ENCODE measurements at regions not wholly inside any gene's neighbourhood (a gene's known extent, or its start where the extent isn't known, plus 50 kb on each side); places are given as distances from the start of the nearest gene placed in this dataset.

DNA sequence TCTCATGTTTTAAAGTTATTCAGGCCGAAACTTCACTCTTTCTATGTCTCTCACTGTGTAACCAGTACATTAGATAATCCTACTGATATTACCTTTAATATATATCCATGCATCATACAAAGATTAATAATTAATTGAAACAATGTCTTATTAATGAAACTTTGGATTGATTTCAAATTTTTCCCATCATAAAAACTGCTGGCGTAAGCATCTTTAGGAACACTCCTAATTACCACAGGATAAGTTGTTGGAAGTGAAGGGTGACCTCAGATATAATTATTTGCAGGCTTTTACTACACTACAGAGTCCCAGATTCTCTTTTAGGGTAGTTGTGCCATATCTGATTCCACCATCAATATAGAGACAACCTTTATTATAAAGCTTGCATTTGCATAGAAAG, 181.3 kb upstream of the SFRP2 start:
- H3K4me1 ChIP-seq, result no peaks in the 10 kb centered on the region
- no peak for DNase-seq (ENCODE audit: extremely low spot score)
- H3K27ac ChIP-seq (replicated peaks in 1 of 4), result no peak overlapping the region
- H3K36me3 ChIP-seq, result no peaks in the 10 kb centered on the region
- H3K27me3 ChIP-seq, result no peaks in the 10 kb centered on the region
- no peak overlapping the region for H3K4me3 ChIP-seq
- TF ChIP-seq POLR2A (IDR thresholded peaks at IDR 0.05; ENCODE audit: low read depth), result no peak
- no peak for TF ChIP-seq POLR2AphosphoS5 (IDR thresholded peaks at IDR 0.05)
- intact Hi-C loops (cut with DNase I), result no loop called here
- peaks cover 0 to 10% (median 4%) of the 10 kb centered on the region in 4 donors for H3K9me3 ChIP-seq
- WGBS, result 94% methylated on average over 2 of the region's 2 CpGs

DNA sequence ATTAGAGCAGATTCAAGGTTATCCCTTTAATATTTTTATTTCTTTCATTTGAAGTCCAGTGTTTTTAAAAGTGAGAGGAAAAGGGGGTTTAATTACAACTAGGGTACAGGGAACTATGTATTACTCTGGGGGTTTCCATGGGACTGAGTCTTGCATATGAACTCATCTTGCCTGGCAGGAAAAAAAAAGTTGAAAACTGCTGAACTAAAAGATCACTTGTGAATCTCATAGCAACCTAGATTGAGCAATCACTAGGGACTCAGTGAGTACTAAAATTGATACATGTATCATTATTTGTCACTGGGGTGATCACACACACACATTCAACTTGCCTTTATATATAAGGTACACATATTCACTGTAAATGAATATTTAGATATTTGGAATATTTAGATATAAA, 180.7 kb upstream of the SFRP2 start:
- no peaks in the 10 kb centered on the region for H3K4me1 ChIP-seq
- TF ChIP-seq, protein P1, sequence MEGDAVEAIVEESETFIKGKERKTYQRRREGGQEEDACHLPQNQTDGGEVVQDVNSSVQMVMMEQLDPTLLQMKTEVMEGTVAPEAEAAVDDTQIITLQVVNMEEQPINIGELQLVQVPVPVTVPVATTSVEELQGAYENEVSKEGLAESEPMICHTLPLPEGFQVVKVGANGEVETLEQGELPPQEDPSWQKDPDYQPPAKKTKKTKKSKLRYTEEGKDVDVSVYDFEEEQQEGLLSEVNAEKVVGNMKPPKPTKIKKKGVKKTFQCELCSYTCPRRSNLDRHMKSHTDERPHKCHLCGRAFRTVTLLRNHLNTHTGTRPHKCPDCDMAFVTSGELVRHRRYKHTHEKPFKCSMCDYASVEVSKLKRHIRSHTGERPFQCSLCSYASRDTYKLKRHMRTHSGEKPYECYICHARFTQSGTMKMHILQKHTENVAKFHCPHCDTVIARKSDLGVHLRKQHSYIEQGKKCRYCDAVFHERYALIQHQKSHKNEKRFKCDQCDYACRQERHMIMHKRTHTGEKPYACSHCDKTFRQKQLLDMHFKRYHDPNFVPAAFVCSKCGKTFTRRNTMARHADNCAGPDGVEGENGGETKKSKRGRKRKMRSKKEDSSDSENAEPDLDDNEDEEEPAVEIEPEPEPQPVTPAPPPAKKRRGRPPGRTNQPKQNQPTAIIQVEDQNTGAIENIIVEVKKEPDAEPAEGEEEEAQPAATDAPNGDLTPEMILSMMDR (IDR thresholded peaks at IDR 0.05), result no peak
- TF ChIP-seq POLR2A (IDR thresholded peaks at IDR 0.05; ENCODE audit: low read depth) (no peak), POLR2AphosphoS5 (IDR thresholded peaks at IDR 0.05) (no peak), EP300 (IDR thresholded peaks at IDR 0.05) (no peak)
- H3K27ac ChIP-seq (replicated peaks in 1 of 4), result no peak overlapping the region
- no peak overlapping the region for H3K4me3 ChIP-seq
- no peaks in the 10 kb centered on the region for H3K27me3 ChIP-seq
- no peaks in the 10 kb centered on the region for H3K36me3 ChIP-seq
- peaks cover 0 to 6% (median 2%) of the 10 kb centered on the region in 4 donors for H3K9me3 ChIP-seq
- DNase-seq (ENCODE audit: extremely low spot score), result no peak
- intact Hi-C loops (cut with DNase I), result no loop called here

DNA sequence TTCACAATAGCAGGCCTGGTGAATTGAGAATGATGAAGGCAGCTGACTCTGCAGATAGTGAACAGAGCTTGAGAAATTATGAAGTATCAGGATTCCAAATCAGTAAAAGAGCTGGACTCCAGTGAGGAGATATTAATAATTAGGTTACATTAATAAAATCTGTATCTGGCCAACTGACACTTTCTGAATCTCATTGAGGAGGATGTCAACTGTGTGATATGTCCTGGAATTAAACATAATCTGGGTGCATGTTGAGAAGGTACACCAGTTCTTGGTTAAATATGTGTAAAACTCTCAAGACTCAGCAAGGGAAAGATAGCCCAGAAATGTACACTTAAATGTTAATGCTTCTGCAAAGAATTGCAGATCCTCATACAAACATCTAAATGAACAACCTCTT, 177.8 kb upstream of the SFRP2 start:
- H3K27ac ChIP-seq (replicated peaks in 1 of 4), result no peak overlapping the region
- TF ChIP-seq POLR2A (IDR thresholded peaks at IDR 0.05; ENCODE audit: low read depth), result no peak
- TF ChIP-seq, protein P1 (IDR thresholded peaks at IDR 0.05), result no peak
- TF ChIP-seq POLR2AphosphoS5 (IDR thresholded peaks at IDR 0.05), result no peak
- TF ChIP-seq EP300 (IDR thresholded peaks at IDR 0.05), result no peak
- DNase-seq (ENCODE audit: extremely low spot score), result no peak
- H3K9me3 ChIP-seq, result no peaks in the 10 kb centered on the region
- intact Hi-C loops (cut with DNase I), result no loop called here
- H3K36me3 ChIP-seq, result no peaks in the 10 kb centered on the region
- no peak overlapping the region for H3K4me3 ChIP-seq
- no peaks in the 10 kb centered on the region for H3K27me3 ChIP-seq
- no peaks in the 10 kb centered on the region for H3K4me1 ChIP-seq

DNA sequence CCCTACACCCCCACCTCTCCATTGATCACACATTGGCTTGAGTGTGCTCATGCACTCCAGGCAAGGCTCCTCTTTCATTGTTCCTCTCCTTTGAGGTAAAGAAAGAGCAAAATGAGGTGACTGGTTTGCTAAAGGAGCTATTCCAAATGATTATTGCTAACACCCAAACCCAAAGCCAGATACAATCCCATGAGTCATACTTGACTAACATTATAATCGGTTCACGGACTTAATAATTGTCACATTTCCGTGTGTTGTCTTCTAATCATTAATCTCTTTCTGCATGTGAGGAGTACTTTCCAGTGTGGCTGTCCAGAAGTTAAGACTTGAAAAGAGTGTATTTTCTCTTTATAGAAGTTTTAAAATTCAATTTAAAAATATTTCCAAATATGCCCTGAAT, 174.3 kb upstream of the SFRP2 start:
- Histone ChIP-seq H3K27me3 (no peaks in the 10 kb centered on the region), H3K36me3 (no peaks in the 10 kb centered on the region), H3K4me1 (no peaks in the 10 kb centered on the region), H3K4me3 (no peak overlapping the region), H3K9me3 (no peaks in the 10 kb centered on the region), H3K27ac (replicated peaks in 1 of 4) (no peak overlapping the region)
- intact Hi-C loops (cut with DNase I), result no loop called here
- WGBS, result 53% methylated on average over 3 of the region's 3 CpGs
- no peak for DNase-seq (ENCODE audit: extremely low spot score)
- TF ChIP-seq, protein P1 (IDR thresholded peaks at IDR 0.05), result no peak
- TF ChIP-seq POLR2A (IDR thresholded peaks at IDR 0.05; ENCODE audit: low read depth), result no peak
- no peak for TF ChIP-seq POLR2AphosphoS5 (IDR thresholded peaks at IDR 0.05)
- TF ChIP-seq EP300 (IDR thresholded peaks at IDR 0.05), result no peak

DNA sequence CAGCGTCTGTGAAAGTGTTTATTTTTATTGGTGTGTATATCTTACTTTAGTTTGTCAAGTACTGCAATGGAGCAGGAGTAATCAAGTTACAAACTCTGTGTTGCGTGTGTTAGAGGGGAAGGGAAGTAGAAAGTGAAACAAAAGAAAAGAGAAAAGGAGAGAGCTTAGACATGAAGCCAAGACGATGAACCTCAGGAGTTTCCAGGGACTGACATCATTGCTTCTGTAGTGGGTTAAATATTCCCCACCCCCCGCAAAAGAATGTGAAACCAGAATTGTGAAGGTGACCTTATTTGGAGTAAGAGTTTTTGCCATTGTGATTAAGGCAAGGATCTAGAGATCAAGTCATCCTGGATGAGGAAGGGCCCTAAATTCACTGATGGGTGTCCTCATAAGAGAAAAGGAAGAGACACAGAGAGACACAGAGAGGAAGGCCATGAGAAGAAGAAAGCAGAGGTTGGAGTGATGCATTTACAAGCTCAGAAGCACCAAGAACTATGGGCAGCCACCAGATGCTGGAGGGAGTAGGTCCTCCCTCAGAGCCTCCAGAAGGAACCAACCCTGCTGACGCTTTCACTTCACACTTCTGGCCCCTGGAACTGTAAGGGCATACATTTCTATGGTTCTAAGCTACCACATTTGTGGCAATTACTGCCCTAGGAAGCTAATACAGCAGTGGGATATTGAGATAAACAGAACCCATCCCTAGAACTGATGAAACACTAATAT, 173.6 kb upstream of the SFRP2 start:
- intact Hi-C loops (cut with DNase I), result no loop called here
- H3K27ac ChIP-seq (replicated peaks in 1 of 4), result no peak overlapping the region
- WGBS, result 82% methylated on average over 5 of the region's 5 CpGs
- no peaks in the 10 kb centered on the region for H3K36me3 ChIP-seq
- DNase-seq (ENCODE audit: extremely low spot score), result no peak
- no peaks in the 10 kb centered on the region for H3K27me3 ChIP-seq
- H3K4me1 ChIP-seq, result no peaks in the 10 kb centered on the region
- no peaks in the 10 kb centered on the region for H3K9me3 ChIP-seq
- H3K4me3 ChIP-seq, result no peak overlapping the region
- TF ChIP-seq, protein P1 (IDR thresholded peaks at IDR 0.05), result no peak
- no peak for TF ChIP-seq POLR2A (IDR thresholded peaks at IDR 0.05; ENCODE audit: low read depth)
